SU-DHL-6 (cell line): ENCODE measurements at regions not wholly inside any gene's neighbourhood (a gene's known extent, or its start where the extent isn't known, plus 50 kb on each side); places are given as distances from the start of the nearest gene placed in this dataset.

Experiments
- CTCF ChIP-seq: fragments of 200-600 bp; sonication (generic); IDR thresholded peaks from one replicate; pipeline ENCODE4 v1.5.1; 2017; ENCODE audit warnings: antibody characterized with exemption, mild to moderate bottlenecking, low read length, moderate library complexity; ENCODE audit not compliant: insufficient read depth, poor library complexity, severe bottlenecking
- EZH2phosphoT487 ChIP-seq: fragments of 200-600 bp; sonication (generic), shearing (Covaris generic); conservative IDR thresholded peaks from 2 replicates; pipeline ENCODE4 v1.6.1; 2018; ENCODE audit warnings: mild to moderate bottlenecking, antibody characterized with exemption, low read length, moderate library complexity, mixed read lengths

- no peak for TF ChIP-seq CTCF
- TF ChIP-seq EZH2phosphoT487: no peak
Observed at GRCh38 chr3:176120507-176120906, 1076.8 kb downstream of the TBL1XR1 start.
